HG03354 (cell line): ENCODE measurements at regions not wholly inside any gene's neighbourhood (a gene's known extent, or its start where the extent isn't known, plus 50 kb on each side); places are given as distances from the start of the nearest gene placed in this dataset.
"Not testable (repeated sequence)": the region's sequence is repeated elsewhere in the genome, so short reads cannot be mapped to it uniquely, and the experiment has no call there.

Experiments
- ATAC-seq: cut with Tn5 transposase; IDR thresholded peaks from one replicate; pipeline ENCODE4 v1.9.1; 2021; ENCODE audit warnings: mild to moderate bottlenecking; ENCODE audit not compliant: unreplicated experiment, poor library complexity, severe bottlenecking

GRCh38 chr13:65763811-65764210 is 1466.3 kb downstream of the PCDH9 start:
- ATAC-seq: no peak

DNA sequence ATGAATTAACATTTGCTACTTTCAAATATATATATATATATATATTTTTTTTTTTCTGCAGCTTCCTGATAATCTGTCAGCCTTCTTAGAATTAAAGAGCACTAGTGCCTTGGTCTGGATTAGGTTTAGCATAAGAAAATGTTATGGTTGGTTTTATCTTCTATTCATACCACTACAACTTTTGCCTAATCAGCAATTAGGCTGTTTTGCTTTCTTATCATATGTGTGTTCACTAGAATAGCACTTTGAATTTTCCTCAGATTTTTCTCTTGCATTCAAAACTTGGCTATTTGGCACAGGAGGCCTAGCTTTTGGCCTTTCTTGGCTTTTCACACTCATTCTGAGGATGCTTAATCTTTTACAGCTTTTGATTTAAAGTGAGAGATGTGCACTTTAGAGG is 1468.1 kb downstream of the PCDH9 start:
- no peak for ATAC-seq

DNA sequence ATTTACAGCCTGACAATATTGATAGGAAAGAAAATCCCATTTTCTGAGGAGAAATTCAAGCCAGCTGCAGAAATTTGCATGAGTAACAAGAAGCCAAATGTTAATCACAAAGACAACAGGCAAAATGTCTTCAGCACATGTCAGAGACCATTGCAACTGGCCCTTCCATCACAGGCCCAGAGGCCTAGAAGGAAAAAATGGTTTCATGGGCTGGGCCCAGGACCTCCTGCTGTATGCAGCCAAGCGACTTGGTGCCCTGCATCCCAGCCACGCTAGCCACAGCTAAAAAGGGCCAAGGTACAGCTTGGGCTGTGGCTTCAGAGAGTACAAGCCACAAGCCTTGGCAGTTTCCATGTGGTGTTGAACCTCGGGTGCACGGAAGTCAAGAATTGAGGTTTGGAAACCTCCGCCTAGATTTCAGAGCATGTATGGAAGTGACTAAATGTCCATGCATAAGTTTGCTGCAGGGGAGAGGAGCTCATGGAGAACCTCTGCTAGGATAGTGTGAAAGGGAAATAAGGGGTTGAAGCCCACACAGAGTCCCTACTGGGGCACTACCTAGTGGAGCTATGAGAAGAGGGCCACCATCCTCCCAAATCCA is 1474.0 kb downstream of the PCDH9 start:
- no peak for ATAC-seq

GRCh38 chr13:65748227-65748626 is 1481.9 kb downstream of the PCDH9 start:
- ATAC-seq: no peak

DNA sequence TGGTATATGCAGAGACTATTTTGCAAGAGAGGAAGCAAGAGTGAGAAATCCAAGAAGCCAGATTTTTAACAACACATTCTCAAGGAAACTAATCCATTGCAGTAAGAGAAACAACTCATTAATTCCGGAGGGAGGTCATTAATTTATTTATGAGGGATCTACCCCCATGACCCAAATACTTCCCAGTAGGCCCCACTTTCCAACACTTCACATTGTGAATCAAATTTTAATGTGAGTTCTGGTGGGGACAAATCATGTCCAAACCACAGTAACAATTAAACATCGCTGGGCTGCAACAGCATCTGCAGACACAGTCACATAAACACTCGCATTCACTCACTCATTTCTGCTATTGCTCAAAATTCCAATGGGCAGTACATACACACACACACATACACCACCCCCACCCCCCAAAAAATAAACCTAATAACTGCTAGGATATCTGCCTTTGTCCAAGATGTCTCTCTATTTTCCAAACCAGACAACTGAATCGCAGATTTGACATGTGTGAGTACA is 1483.7 kb downstream of the PCDH9 start:
- ATAC-seq: no peak

DNA sequence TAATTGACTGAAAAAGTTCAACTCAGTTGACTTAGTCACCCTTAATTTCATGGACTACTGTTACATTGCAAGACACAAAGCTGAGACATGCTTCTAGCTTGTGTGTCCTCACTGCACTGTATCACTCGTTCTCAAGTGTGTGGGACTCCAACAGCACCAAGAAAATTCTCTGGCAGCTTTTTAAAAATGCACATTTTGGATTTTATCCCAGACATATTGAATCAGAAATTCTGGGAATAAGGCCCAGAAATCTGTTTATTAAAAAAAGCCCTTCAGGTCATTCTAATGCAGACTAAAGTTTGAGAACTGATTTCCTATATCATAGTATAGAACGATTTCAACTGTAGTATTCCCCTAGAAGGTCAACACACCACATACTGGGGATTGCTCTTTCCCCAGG is 1485.3 kb downstream of the PCDH9 start:
- no peak for ATAC-seq

DNA sequence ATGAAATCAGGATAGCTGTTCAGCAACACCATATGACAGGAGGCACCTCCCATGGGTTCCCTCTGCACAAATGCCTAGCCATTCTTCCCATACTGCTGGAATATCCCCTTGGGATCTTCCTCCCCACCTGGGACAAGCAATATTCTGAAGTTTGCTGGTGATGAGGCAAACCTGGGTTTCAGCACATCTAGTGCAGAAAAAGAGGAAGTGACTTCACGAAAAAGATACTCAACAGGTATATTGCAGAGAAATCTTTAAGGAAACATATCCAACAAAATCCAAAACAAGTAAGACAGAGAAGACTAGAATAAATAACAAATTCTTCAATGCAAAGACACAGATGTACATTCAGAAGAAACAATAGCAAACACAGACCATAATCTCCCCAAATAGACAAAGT is 1497.0 kb downstream of the PCDH9 start:
- ATAC-seq: no peak

GRCh38 chr13:65727070-65727469 is 1503.1 kb downstream of the PCDH9 start:
- no peak for ATAC-seq

GRCh38 chr13:65725006-65725405 is 1505.1 kb downstream of the PCDH9 start:
- ATAC-seq: no peak

GRCh38 chr13:65724226-65724625 is 1505.9 kb downstream of the PCDH9 start:
- no peak for ATAC-seq

DNA sequence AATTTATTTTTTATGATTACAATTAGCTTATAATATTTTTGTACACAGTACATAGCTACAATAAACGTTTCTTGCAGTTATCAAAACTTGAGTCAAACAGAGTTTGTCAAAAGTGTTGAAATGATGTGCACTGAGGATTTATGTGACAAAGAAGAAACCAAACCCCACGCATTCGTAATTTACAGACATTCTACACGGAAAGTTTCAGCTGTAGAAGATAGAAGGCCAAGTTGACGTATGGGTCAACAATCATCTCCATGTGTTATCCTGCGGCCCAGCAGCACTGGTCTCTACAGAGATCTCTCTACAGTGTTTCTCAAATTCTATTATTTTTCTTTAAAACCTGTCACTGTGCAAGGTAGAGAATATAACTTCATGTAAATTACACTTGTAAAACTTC is 1507.6 kb downstream of the PCDH9 start:
- no peak for ATAC-seq

DNA sequence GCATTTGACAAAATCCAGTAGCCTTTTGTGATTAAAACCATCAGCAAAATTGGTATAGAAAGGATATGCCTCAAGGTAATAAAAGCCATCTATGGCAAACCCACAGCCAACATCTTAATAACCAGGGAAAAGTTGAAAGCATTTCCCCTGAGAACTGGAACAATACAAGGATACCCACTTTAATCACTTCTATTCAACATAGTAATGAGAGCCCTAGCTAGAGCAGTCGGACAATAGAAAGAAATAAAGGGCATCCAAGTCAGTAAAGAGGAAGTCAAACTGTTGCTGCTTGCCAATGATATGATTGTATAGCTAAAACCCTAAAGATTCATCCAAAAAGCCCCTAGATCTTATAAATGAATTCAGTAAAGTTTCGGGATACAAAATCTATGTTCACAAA is 1510.3 kb downstream of the PCDH9 start:
- no peak for ATAC-seq

DNA sequence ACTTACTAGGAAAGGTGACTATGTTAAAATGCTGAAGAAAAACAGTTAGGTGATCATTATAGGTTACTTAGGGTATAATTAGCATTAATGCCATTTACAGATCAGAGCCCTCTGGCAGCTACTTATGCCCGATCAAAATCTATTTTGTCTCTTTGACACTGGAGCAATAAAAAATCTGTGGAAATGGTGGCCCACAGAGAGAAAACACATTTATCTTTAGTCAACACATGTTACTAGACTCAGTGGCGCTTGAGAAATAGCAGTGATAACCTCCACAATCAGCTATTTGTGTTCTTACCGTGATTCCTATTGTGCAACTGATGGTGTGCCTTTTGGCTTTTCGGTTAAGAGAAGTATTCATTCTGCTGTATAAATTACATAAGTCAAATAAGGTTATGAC is 1519.6 kb downstream of the PCDH9 start:
- no peak for ATAC-seq

GRCh38 chr13:65697843-65698242 is 1532.3 kb downstream of the PCDH9 start:
- no peak for ATAC-seq

- ATAC-seq: no peak
These were observed 1550.9 kb downstream of the PCDH9 start for GRCh38 chr13:65679240-65679639.

DNA sequence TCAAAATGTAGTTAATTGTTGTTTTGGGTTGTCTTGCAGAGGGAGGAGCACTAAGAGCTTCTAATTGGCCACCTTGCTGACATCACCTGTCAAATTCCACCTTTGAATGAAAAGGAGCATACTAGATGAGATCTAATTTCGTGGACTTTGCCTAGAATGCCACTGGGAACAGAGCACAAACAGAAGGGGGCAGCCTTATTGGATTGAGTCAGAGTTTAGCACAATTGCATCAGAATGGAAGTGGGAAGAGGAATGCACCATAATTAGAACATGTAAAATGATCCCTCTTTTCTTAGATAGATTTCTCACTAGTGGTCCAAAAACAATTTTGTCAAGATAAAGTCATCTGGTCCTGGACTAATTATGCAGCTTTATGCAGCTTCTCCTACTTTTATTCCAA is 1552.2 kb downstream of the PCDH9 start:
- ATAC-seq: no peak

DNA sequence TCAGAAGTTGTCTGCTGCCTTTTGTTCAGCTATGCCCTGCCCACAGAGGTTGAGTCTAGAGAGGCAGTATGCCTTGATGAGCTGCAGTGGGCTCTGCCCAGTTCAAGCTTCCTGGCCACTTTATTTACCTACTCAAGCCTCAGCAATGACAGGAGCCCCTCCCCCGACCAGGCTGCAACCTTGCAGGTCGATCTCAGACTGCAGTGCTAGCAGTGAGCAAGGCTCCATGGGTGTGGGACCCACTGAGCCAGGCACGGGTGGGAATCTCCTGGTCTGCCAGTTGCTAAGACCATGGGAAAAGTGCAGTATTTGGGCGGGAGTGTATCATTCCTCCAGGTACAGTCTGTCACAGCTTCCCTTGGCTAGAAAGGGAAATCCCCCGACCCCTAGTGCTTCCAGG is 1554.8 kb downstream of the PCDH9 start:
- not testable (repeated sequence) for ATAC-seq

GRCh38 chr13:65670014-65670625 is 1560.0 kb downstream of the PCDH9 start:
- ATAC-seq: no peak

DNA sequence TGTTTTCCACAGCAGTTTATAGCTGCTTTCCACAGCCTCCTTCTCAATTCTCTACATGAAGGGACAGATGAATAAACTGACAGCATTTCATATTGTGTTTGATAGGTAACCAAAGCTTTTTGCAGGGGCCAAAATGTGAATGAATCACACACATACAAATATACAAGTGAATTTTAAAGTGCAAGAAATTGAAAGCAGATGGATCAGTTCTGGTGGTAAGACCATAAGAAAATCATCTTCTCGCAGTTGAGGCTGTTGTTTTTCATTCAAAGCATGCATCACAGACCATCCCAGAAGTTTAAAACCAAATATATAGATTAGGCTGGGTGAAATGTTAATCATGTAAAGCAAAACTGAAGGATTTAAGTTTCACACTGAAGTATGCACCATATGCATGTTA is 1569.4 kb downstream of the PCDH9 start:
- no peak for ATAC-seq

DNA sequence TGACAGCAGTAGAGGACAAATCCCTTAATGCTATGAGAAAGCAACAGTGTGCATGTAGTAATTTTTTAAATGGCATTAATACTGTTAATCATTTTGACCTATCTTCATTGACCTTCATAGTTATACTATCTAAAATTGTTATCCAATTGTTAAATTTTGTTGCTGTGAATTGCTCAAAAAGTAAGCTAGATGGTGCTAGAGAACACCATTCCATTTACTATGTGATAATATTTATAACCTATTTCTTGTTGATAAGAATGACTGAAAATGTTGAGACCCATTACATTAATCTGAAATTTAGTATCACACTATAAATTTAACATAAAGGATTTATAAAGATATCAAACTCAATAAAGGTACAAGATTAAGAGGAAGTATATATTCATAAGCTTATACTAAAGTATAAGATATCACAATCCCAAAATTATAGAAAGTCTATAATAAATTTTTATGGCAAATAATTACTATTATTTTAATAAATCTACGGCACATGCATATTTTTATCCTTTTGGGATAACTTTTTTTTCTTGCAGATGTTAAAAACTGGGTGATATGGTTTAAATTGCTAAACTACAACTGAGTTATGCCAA is 1573.3 kb downstream of the PCDH9 start:
- ATAC-seq: no peak

GRCh38 chr13:65653613-65654012 is 1576.5 kb downstream of the PCDH9 start:
- ATAC-seq: no peak
